Astrocyte of the cerebellum (primary cell): ENCODE measurements at regions not wholly inside any gene's neighbourhood (a gene's known extent, or its start where the extent isn't known, plus 50 kb on each side); places are given as distances from the start of the nearest gene placed in this dataset.

ENCODE experiments used
- DNase-seq: peaks from one replicate; pipeline ENCODE4 v3.0.0-alpha.2; 2011; ENCODE audit warnings: low read depth
- H3K4me3 ChIP-seq: 2 replicates; pipeline ENCODE4 v1.5.1; 2011; ENCODE audit warnings: mild to moderate bottlenecking, low read depth, low read length, moderate library complexity
- CTCF ChIP-seq: IDR thresholded peaks from 2 replicates; pipeline ENCODE4 v1.5.1; 2012; ENCODE audit warnings: low read length, low read depth, moderate library complexity, mild to moderate bottlenecking; ENCODE audit errors: missing control alignments
- in situ Hi-C: cut with HindIII; loops from 2 replicates; pipeline ENCODE4 v1.10.0; 2017; ENCODE audit warnings: low sequenced_read_pairs

GRCh38 chr10:121049923-121050322, 198.8 kb downstream of the WDR11 start:
- H3K4me3 ChIP-seq, result no peak overlapping the region
- in situ Hi-C loops, result no loop called here

GRCh38 chr10:121051171-121051570, 200.0 kb downstream of the WDR11 start:
- no peak for DNase-seq
- H3K4me3 ChIP-seq, result no peak overlapping the region
- in situ Hi-C loops, result no loop called here
- no peak for TF ChIP-seq CTCF

More at GRCh38 chr10:121049923-121050322, 198.8 kb downstream of the WDR11 start:
- no peak for TF ChIP-seq CTCF
- no peak for DNase-seq

GRCh38 chr10:121051696-121052279, 200.6 kb downstream of the WDR11 start:
- in situ Hi-C loops, result no loop called here
- no peak for TF ChIP-seq CTCF
- no peak for DNase-seq
- H3K4me3 ChIP-seq, result no peak overlapping the region

GRCh38 chr10:121053151-121053550, 202.0 kb downstream of the WDR11 start:
- in situ Hi-C loops, result no loop called here
- TF ChIP-seq CTCF, result no peak
- no peak overlapping the region for H3K4me3 ChIP-seq
- DNase-seq, result no peak

- DNase-seq, result no peak
- in situ Hi-C loops, result no loop called here
- TF ChIP-seq CTCF, result no peak
- H3K4me3 ChIP-seq, result no peak overlapping the region
These were observed 203.7 kb downstream of the WDR11 start for GRCh38 chr10:121054874-121055273.

- no peak overlapping the region for H3K4me3 ChIP-seq
- DNase-seq, result no peak
- in situ Hi-C loops, result no loop called here
- no peak for TF ChIP-seq CTCF
These were observed 206.1 kb downstream of the WDR11 start for GRCh38 chr10:121057269-121057668.

GRCh38 chr10:121058082-121058481, 206.9 kb downstream of the WDR11 start:
- in situ Hi-C loops, result no loop called here
- no peak overlapping the region for H3K4me3 ChIP-seq
- TF ChIP-seq CTCF, result no peak
- no peak for DNase-seq
